HPDE6-E6E7 (cell line): ENCODE measurements at regions not wholly inside any gene's neighbourhood (a gene's known extent, or its start where the extent isn't known, plus 50 kb on each side); places are given as distances from the start of the nearest gene placed in this dataset.

Experiments used
- DNase-seq: peaks from one replicate; pipeline ENCODE4 v3.0.0; 2011; ENCODE audit warnings: missing footprints; ENCODE audit errors: extremely low spot score

DNA sequence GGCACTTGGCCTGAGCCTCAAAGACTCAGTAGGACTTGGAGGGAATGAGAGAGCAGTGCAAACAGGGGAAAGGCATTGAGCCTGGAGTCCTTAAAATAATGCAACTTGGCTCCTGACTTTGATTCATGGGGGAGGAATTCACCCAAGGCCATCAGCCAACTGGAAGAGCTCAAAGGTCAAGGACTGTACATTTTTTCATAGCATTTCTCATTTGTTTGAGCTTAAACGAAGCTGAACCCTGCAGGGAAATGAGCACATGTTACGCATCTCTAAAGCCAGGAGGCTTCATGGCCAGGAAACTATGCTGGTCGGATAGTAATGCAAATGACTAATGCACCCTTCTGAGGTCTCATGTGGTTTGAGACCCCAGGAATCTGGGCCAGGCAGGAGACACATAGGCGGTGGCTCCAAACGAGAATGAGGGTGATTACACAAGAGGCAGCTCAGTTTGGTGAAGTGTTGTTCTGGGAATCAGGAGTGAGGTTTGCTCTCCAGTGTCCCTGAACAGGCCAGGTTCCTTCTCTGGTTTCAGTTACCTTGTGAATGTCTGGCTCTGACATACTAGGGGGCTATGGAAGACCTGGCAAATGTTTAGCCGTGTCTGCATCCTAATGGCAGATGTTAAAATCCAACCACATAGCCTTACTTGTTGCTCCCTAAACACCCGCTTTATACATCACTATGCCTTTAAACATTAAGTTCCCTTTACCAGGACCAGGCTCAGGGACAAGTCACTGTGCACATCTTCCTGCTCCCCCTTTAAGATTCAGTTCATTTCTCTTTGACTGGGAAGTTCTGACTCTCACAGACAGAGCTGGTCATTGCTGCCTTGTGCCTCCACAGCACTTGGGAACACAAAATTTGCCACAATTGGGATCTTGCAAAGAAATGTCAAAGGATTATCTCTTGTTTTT lies 503.9 kb upstream of the USP24 start:
- no peak for DNase-seq

DNA sequence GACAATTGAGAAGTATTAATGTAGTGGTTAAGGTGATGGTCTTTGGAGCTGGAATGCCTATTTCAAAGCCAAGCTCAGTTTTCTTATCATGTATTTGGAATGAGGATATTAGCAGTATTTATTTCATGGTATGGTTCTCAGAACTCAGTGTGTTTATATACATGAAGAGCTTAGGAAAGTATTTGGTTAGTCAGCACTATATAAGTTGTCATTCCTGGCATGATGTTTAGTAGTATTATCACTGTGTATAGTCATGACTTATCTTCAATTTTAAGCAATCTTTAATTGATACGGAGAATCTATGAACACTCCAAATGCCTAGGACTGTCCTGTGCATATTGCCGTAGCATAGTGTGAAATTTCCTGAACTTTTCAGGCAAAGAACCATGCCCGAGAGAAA lies 501.9 kb upstream of the USP24 start:
- DNase-seq = no peak

- no peak for DNase-seq
Observed at GRCh38 chr1:55716610-55717009, 501.4 kb upstream of the USP24 start.

DNA sequence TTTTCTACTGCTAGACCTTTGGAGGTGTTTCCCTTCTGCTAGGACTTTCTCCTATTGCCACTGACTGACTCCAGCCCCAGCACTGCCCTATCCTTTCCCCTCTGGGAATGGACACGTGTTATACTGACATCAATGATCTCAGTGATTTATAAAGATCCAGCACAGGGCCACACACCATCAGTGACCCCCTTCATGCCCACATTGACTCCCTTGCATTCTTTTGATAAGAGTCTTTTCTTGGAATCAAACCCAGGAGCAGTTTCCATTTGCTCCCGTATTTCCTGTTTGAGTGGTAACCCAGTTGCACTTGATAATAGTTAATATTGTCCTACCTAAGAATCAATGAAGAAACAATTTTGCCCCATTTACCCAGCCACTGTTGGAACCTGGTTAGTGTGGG lies 501.0 kb upstream of the USP24 start:
- DNase-seq = no peak

DNA sequence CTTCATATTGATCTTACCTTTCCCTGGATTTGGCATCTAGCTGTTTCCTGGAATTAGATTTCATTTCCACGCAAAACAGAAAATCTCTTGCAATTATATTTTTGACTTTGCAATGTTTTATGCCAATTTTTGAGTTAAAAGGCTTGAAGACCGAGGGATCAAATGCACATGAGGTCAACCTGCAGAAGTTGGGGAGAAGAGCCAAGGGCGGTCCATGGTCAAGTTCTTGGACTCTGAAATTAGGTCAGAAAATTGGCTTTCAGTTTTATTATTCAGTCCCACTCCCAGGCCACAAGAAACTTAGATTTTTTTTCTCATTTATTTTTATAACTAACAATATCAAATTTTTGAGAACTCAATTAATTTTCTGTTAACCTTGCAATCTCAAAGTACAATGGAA lies 499.1 kb upstream of the USP24 start:
- no peak for DNase-seq

DNA sequence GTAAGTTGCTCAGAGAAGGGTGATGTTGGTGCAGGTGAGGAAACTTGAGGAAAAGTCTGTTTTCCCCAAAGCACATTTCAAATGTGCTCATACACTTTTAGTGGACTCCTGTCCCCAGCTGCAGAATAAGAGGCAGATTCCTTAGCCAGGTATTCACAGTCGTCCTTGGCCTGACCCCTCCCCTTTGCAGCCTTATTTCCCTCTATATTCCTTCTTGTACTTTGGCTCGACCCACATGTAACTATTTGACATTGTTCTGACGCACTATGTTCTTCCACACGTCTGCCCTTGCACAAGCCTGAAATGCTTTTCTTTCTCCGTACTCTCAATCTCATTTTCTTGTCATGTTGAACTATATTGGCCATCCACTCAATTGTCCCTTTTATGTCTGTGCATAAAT lies 498.4 kb upstream of the USP24 start:
- no peak for DNase-seq

- no peak for DNase-seq
Observed at GRCh38 chr1:55712148-55712547, 497.0 kb upstream of the USP24 start.

DNA sequence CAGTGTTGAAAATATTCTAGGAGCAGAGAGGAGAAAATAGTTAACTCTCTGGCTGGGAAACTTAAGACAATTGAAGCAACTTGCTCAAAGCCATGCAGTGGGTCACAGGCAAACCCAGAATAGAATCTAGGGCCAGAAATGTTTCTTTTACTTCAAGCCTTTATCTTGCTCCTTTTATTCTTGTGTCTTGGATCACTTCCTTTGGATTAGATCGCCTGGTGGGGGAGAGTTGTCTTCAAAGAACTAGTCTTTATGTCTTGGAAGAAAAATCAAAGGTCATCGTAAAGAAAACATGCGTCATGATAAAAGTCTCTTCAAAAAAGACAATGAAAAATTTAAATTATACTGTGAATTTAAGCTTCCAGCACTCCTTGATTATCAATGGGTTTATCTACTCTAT lies 493.6 kb upstream of the USP24 start:
- no peak for DNase-seq

DNA sequence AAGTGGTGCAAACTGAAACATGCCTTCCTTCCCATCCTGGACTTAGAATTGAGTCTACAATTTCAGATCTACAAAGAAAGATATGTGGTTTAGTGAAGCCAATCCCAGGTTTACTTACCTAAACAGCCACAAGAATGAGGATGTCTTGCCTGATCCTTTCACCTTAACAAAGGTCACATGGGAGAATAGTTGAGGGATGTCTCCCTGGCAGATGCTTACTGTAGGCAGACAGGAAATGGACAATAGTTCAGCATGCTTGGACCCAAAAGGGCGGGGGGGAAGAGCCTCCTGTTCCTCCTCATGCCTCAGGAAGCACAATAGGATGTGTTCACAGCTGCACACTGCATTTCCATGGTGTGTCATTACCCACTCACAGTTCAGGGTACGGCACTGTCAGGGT lies 492.7 kb upstream of the USP24 start:
- no peak for DNase-seq

- DNase-seq = no peak
Observed at GRCh38 chr1:55707196-55707595, 492.0 kb upstream of the USP24 start.

GRCh38 chr1:55706397-55706796 lies 491.2 kb upstream of the USP24 start:
- no peak for DNase-seq

GRCh38 chr1:55703726-55704363 lies 488.7 kb upstream of the USP24 start:
- DNase-seq = no peak

GRCh38 chr1:55702064-55702463 lies 486.9 kb upstream of the USP24 start:
- DNase-seq = no peak

GRCh38 chr1:55700359-55701130 lies 485.4 kb upstream of the USP24 start:
- no peak for DNase-seq

- no peak for DNase-seq
Observed at GRCh38 chr1:55699228-55699627, 484.1 kb upstream of the USP24 start.

DNA sequence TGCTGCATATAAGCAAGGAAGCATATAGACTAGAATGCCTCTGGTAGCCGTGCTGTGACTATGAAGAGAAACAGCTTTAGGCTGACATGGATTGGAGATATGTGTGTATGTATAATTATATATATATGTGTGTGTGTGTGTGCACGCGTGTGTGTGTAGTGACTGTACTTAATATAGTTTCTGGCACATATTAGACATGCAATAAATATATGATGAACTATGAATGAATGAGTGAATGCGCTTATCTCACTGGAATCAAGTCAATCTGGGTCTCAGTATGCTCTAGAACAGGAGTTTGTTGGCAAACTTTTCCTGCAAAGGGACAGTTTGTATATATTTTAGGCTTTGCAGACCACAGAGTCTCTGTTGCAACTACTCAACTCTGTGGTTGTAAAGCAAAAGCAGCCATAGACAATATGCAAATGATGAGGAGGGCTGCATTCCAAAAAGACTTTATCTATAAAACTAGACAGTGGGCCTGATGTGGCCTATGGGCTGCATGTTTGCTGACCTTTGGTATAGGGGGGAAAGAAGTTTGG lies 482.9 kb upstream of the USP24 start:
- no peak for DNase-seq

DNA sequence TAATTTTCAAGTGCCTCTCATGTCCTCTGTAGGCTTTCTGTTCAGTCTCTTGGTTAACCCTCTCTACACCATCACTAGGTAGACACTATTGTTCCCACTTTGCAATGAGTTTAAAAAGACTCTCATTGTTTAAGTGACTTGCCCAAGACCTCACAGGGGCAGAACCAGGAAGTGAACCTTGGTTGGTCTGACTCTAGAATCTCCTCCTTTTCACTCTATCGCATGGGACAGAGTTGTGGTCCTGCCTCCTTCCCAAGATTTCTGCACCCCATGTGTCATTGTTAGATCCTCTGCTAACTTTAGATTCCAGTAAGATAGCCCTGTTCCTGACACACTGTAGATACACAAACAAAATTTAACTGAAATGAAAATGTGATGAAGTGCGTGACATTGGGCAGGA lies 481.7 kb upstream of the USP24 start:
- no peak for DNase-seq

DNA sequence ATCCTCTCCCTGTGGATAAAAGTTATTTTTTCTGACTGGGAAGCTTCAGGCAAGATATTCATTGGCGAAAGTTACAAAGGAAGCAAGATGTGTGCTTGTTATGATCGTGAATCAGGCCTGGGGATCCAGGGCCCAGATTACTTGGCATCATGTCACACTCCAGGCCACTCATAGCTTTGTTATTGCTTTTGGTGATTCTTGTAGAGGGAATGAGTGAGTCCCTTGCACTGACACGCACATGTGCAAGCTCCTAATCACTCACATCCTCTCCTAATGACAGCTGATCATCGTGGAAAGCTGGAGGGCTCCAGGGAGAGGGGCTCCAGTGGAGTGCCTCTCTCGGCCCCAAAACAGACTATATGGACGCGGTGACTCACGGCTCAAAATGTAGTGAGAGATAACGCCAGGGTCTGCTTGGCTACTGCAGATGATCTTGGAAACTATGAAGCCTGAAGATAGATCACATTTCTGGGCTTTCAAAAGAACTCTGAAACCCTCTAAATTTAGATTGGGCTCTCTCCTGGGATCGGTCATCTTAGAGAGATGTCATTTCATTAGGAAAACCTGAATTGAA lies 481.1 kb upstream of the USP24 start:
- DNase-seq = no peak

DNA sequence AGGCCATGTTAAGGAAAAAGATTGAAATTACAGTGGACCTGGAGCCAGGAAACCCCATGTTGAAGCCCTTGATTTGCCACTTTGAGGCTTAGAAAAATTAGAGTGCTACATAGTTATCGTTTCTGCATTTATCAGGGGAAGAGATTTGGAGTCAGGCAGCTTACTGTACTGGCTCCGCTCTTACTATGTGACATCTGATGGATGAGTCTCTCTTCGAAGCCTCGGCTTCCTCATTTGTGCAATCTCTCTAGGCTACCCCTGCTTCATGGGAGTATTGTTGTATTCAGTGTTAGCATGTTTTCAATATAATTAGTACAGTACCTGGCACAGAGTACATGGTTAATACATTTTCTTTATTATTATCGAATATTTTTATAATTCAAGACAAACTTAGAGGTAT lies 480.4 kb upstream of the USP24 start:
- no peak for DNase-seq

DNA sequence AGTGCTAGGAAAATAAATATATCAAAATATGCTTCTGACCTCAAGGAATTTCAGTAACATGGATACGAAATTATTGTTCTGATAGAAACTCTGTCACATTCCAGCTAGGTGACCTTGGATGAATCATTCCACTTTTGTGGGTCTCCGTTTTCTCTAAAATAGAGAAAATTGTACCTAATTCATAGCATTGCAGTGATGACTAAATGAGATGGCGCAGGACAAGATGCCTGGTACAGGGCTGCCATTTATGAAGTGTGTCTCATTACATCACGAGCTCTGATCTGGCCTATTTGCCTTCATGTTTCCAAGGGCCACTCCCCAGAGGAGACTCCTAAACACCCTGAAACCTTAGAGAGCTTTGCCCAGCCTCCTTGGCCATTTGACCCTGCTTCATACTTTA lies 480.0 kb upstream of the USP24 start:
- DNase-seq = no peak

DNA sequence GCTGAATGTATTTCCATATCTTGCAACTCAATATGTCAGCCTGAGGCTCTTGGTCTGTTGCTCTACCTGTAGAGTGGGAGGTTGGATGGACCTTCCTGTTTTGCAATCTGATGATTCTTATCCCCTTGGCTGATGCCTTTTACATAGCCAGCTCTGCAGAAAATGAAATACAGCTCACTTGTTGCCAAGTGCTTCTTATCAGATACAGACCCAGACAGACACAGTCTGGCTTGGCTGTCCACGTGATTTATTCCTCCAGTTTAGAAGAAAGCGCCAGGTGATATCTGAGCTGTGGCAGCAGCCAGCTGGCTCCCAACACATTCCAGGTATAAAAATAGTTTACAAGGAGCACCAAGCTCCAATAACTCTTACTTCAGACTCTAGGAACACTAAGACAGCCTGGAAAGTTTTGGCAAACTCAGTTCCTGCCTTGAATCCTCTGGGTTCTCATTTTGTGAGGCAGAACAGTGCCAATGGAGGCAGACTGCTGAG lies 479.2 kb upstream of the USP24 start:
- no peak for DNase-seq

GRCh38 chr1:55692726-55693125 lies 477.6 kb upstream of the USP24 start:
- DNase-seq = no peak
